ENCODE measurements at regions not wholly inside any gene's neighbourhood (a gene's known extent, or its start where the extent isn't known, plus 50 kb on each side); places are given as distances from the start of the nearest gene placed in this dataset.
A peak's percentile ranks its signal among the peaks of the same experiment; 100 is the strongest.

- no peaks in the 10 kb centered on the region for H3K36me3 ChIP-seq (ENCODE audit: low read depth)
- H3K9me3 ChIP-seq (ENCODE audit: low read depth): no peaks in the 10 kb centered on the region
- no peak overlapping the region for H3K4me2 ChIP-seq (ENCODE audit: unreplicated experiment)
- in situ Hi-C loops (cut with MboI): no loop called here
- H3K4me3 ChIP-seq: no peak overlapping the region
- H3K9ac ChIP-seq: no peak overlapping the region
- no peaks in the 10 kb centered on the region for H3K79me2 ChIP-seq (ENCODE audit: insufficient read depth)
- no peaks in the 10 kb centered on the region for H4K20me1 ChIP-seq (ENCODE audit: insufficient read depth)
- no peak for TF ChIP-seq EZH2 (IDR thresholded peaks at IDR 0.05; ENCODE audit: insufficient read depth, poor library complexity, severe bottlenecking)
- TF ChIP-seq EZH2phosphoT487 (IDR thresholded peaks at IDR 0.05; ENCODE audit: insufficient read depth, low read depth): no peak
- no peaks in the 10 kb centered on the region for H3K4me1 ChIP-seq (ENCODE audit: insufficient read depth)
- no peak for DNase-seq
- no peaks in the 10 kb centered on the region for H3K9me2 ChIP-seq (ENCODE audit: insufficient read depth)
- no peaks in the 10 kb centered on the region for H3K27me3 ChIP-seq (replicated peaks; ENCODE audit: insufficient read depth)
- H3F3A ChIP-seq (ENCODE audit: insufficient read depth): no peaks in the 10 kb centered on the region
- H3K27ac ChIP-seq: no peak overlapping the region
- H2AFZ ChIP-seq: no peak overlapping the region
- 43 to 56% methylated on average over 15 of the region's 15 CpGs for WGBS, 2 experiments (ENCODE audit: low coverage in 1 of 2, low lambda C conversion rate in 2 of 2, missing lambda C conversion rate in 2 of 2)
Measured at GRCh38 chr20:56166781-56167465, 81.6 kb upstream of the MC3R start.

- in situ Hi-C loops (cut with MboI): no loop called here
- no peaks in the 10 kb centered on the region for H3K27me3 ChIP-seq (replicated peaks; ENCODE audit: insufficient read depth)
- no peaks in the 10 kb centered on the region for H3K79me2 ChIP-seq (ENCODE audit: insufficient read depth)
- H3K27ac ChIP-seq: no peak overlapping the region
- 9 to 15% methylated on average over 6 of the region's 6 CpGs for WGBS, 2 experiments (ENCODE audit: low coverage in 1 of 2, low lambda C conversion rate in 2 of 2, missing lambda C conversion rate in 2 of 2)
- no peaks in the 10 kb centered on the region for H3K9me2 ChIP-seq (ENCODE audit: insufficient read depth)
- H3F3A ChIP-seq (ENCODE audit: insufficient read depth): no peaks in the 10 kb centered on the region
- H3K9me3 ChIP-seq (ENCODE audit: low read depth): no peaks in the 10 kb centered on the region
- no peak overlapping the region for H3K4me3 ChIP-seq
- H3K4me2 ChIP-seq (ENCODE audit: unreplicated experiment): no peak overlapping the region
- H3K9ac ChIP-seq: no peak overlapping the region
- no peak overlapping the region for H2AFZ ChIP-seq
- H3K36me3 ChIP-seq (ENCODE audit: low read depth): no peaks in the 10 kb centered on the region
- peak; percentile 38 for DNase-seq
- H4K20me1 ChIP-seq (ENCODE audit: insufficient read depth): no peaks in the 10 kb centered on the region
- H3K4me1 ChIP-seq (ENCODE audit: insufficient read depth): no peaks in the 10 kb centered on the region
- TF ChIP-seq EZH2phosphoT487 (IDR thresholded peaks at IDR 0.05; ENCODE audit: insufficient read depth, low read depth) (no peak), EZH2 (IDR thresholded peaks at IDR 0.05; ENCODE audit: insufficient read depth, poor library complexity, severe bottlenecking) (no peak)
Measured at GRCh38 chr20:56171087-56172012, 77.2 kb upstream of the MC3R start.

- TF ChIP-seq EZH2phosphoT487 (IDR thresholded peaks at IDR 0.05; ENCODE audit: insufficient read depth, low read depth) (no peak), EZH2 (IDR thresholded peaks at IDR 0.05; ENCODE audit: insufficient read depth, poor library complexity, severe bottlenecking) (no peak)
- Histone ChIP-seq H4K20me1 (ENCODE audit: insufficient read depth) (no peaks in the 10 kb centered on the region), H3F3A (ENCODE audit: insufficient read depth) (no peaks in the 10 kb centered on the region), H3K27me3 (replicated peaks; ENCODE audit: insufficient read depth) (no peaks in the 10 kb centered on the region), H3K9ac (no peak overlapping the region), H3K4me2 (ENCODE audit: unreplicated experiment) (no peak overlapping the region), H2AFZ (no peak overlapping the region), H3K79me2 (ENCODE audit: insufficient read depth) (no peaks in the 10 kb centered on the region), H3K4me1 (ENCODE audit: insufficient read depth) (no peaks in the 10 kb centered on the region), H3K9me3 (ENCODE audit: low read depth) (no peaks in the 10 kb centered on the region), H3K4me3 (no peak overlapping the region), H3K36me3 (ENCODE audit: low read depth) (no peaks in the 10 kb centered on the region), H3K27ac (no peak overlapping the region), H3K9me2 (ENCODE audit: insufficient read depth) (no peaks in the 10 kb centered on the region)
- WGBS, 2 experiments (ENCODE audit: low coverage in 1 of 2, low lambda C conversion rate in 2 of 2, missing lambda C conversion rate in 2 of 2): 1 to 2% methylated on average over 5 of the region's 5 CpGs
- in situ Hi-C loops (cut with MboI): no loop called here
- no peak for DNase-seq
Measured at GRCh38 chr20:56173438-56173837, 75.1 kb upstream of the MC3R start.

- H3K36me3 ChIP-seq (ENCODE audit: low read depth): no peaks in the 10 kb centered on the region
- H3K9me2 ChIP-seq (ENCODE audit: insufficient read depth): no peaks in the 10 kb centered on the region
- no peak overlapping the region for H3K9ac ChIP-seq
- 6 to 11% methylated on average over 3 of the region's 3 CpGs for WGBS, 2 experiments (ENCODE audit: low coverage in 1 of 2, low lambda C conversion rate in 2 of 2, missing lambda C conversion rate in 2 of 2)
- no peak for TF ChIP-seq EZH2phosphoT487 (IDR thresholded peaks at IDR 0.05; ENCODE audit: insufficient read depth, low read depth)
- no peaks in the 10 kb centered on the region for H3F3A ChIP-seq (ENCODE audit: insufficient read depth)
- H3K4me2 ChIP-seq (ENCODE audit: unreplicated experiment): no peak overlapping the region
- no peaks in the 10 kb centered on the region for H3K4me1 ChIP-seq (ENCODE audit: insufficient read depth)
- no peak overlapping the region for H3K4me3 ChIP-seq
- no peaks in the 10 kb centered on the region for H3K27me3 ChIP-seq (replicated peaks; ENCODE audit: insufficient read depth)
- H3K79me2 ChIP-seq (ENCODE audit: insufficient read depth): no peaks in the 10 kb centered on the region
- H4K20me1 ChIP-seq (ENCODE audit: insufficient read depth): no peaks in the 10 kb centered on the region
- no peak overlapping the region for H3K27ac ChIP-seq
- H3K9me3 ChIP-seq (ENCODE audit: low read depth): no peaks in the 10 kb centered on the region
- DNase-seq: no peak
- no peak overlapping the region for H2AFZ ChIP-seq
- in situ Hi-C loops (cut with MboI): no loop called here
Measured at GRCh38 chr20:56174416-56174815, 74.1 kb upstream of the MC3R start.

Data from GM23248 (cell line).